ENCODE measurements at regions not wholly inside any gene's neighbourhood (a gene's known extent, or its start where the extent isn't known, plus 50 kb on each side); places are given as distances from the start of the nearest gene placed in this dataset.

GRCh38 chr9:100662122-100662521, 84.2 kb downstream of the CAVIN4 start:
- no peak for DNase-seq (ENCODE audit: low read depth)
- TF ChIP-seq, protein P1, sequence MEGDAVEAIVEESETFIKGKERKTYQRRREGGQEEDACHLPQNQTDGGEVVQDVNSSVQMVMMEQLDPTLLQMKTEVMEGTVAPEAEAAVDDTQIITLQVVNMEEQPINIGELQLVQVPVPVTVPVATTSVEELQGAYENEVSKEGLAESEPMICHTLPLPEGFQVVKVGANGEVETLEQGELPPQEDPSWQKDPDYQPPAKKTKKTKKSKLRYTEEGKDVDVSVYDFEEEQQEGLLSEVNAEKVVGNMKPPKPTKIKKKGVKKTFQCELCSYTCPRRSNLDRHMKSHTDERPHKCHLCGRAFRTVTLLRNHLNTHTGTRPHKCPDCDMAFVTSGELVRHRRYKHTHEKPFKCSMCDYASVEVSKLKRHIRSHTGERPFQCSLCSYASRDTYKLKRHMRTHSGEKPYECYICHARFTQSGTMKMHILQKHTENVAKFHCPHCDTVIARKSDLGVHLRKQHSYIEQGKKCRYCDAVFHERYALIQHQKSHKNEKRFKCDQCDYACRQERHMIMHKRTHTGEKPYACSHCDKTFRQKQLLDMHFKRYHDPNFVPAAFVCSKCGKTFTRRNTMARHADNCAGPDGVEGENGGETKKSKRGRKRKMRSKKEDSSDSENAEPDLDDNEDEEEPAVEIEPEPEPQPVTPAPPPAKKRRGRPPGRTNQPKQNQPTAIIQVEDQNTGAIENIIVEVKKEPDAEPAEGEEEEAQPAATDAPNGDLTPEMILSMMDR (conservative IDR thresholded peaks at IDR 0.05; ENCODE audit: low read depth, low read length) = no peak
- no peak overlapping the region for H3K4me3 ChIP-seq (ENCODE audit: low read depth, low read length)

DNA sequence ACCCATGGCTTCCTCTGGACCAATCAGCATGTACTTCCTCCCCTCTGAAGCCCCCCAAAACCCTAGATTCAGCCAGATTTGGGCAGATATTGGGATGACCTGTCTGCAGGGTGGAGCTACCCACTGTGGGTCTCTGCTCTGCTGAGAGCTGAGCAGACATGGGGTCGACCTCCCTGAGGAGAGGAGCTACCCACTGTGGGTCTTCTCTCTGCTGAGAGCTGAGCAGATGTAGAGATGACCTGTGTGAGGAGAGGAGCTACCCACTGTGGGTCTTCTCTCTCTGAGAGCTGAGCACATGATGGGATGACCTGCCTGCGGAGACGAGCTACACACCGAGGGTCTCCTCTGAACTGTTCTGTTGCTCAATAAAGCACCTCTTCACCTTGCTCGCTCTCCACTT, 89.6 kb downstream of the CAVIN4 start:
- no peak for DNase-seq (ENCODE audit: low read depth)
- TF ChIP-seq, protein P1 (conservative IDR thresholded peaks at IDR 0.05; ENCODE audit: low read depth, low read length) = no peak
- H3K4me3 ChIP-seq (ENCODE audit: low read depth, low read length) = no peak overlapping the region

DNA sequence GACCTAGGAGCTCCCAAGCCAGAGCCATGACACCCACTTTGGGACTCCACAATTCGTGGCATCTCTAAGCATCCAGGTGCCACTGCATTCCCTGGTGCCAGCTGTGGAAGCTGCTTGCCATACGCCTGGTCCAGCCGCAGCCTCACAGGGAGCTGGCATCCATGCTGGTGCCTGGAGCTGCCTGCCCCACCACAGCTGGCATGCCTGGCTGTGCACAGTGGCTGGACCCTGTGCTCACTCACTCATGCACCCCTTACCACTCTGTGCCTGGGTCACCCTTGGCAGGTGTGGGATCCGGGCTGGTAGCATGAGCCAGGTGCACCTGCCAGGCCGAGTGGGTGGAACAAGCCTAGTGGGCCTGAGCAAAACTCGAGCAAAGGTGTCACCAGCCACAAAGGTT, 90.1 kb downstream of the CAVIN4 start:
- no peak overlapping the region for H3K4me3 ChIP-seq (ENCODE audit: low read depth, low read length)
- DNase-seq (ENCODE audit: low read depth) = no peak
- TF ChIP-seq, protein P1 (conservative IDR thresholded peaks at IDR 0.05; ENCODE audit: low read depth, low read length) = no peak

DNA sequence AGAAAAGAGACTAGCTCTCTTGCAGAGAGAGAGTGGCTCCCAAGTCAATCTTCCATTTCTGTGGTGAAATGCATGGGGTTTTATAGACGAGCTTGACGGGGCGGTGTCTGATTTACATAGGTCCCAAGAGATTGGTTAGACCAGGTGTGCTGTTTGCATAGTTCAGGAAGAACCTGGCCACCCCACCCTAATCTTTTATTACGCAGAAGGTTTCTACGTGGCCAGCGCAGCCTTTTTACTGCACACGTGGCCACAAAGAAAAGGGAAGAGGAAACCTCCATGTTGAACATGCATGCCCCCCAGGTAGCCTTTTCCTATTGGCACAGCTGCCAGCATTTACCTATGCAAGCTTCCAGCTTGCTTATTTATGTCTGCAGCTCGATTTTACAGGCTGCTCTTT, 92.1 kb downstream of the CAVIN4 start:
- no peak for DNase-seq (ENCODE audit: low read depth)
- TF ChIP-seq, protein P1 (conservative IDR thresholded peaks at IDR 0.05; ENCODE audit: low read depth, low read length) = no peak

DNA sequence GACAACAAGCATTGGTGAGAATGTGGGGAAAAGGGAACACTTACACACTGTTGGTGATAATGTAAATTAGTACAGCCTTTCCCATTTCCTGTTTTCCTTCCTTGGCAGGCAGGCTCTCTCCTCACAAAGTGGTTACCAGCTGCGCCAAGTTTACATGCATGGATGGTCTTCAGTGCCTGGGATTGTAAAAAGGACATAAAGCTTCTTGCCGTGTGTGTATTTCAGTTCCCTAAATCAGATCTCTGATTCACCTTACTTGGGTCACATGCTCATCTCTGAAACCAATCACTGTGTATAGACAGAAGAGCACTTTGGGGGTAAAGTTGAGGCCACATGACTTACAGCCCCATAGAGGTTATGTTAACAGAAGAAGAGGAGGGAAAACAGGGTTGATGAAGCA, 92.8 kb downstream of the CAVIN4 start:
- DNase-seq (ENCODE audit: low read depth) = no peak
- no peak overlapping the region for H3K4me3 ChIP-seq (ENCODE audit: low read depth, low read length)
- TF ChIP-seq, protein P1 (conservative IDR thresholded peaks at IDR 0.05; ENCODE audit: low read depth, low read length) = no peak

More for the DNA sequence above, 92.1 kb downstream of the CAVIN4 start:
- H3K4me3 ChIP-seq (ENCODE audit: low read depth, low read length) = no peak overlapping the region

DNA sequence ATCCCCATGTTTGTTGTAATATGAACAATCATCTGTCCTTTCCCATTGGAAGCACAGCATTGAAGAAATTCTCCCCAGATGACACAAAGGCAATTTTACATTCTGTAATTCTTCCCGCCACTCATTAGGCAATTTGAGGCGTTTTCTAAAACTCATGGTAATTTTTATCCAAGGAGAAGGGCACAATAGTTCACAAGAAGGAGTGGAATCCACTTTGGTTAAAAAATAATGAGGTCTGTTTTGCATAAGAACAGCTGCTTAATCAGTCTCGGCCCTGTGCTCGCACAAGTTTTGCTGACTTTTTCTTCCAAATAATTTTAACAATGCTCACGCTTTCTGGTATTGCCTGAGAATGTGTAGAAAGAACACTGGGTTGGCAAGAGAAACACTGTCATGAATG, 94.0 kb downstream of the CAVIN4 start:
- TF ChIP-seq, protein P1 (conservative IDR thresholded peaks at IDR 0.05; ENCODE audit: low read depth, low read length) = no peak
- DNase-seq (ENCODE audit: low read depth) = no peak
- no peak overlapping the region for H3K4me3 ChIP-seq (ENCODE audit: low read depth, low read length)

DNA sequence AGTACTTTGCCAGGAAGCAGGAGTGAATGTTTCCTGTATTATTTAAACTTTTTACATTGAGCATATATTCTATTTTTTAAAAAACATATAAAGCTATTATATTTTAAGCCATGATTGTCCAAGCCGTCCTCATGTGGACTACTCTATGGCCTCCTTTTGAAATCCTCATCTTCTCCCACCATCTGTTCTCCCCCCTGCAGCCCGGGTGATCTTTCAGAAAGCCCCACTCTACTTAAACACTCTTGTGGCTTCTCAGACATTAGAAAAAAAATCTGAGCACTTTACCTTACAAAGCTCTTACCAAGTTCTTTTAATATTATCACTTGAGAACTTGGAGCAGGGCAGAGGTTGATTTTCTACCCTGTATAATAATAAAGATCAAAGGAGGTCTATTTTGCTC, 95.4 kb downstream of the CAVIN4 start:
- H3K4me3 ChIP-seq (ENCODE audit: low read depth, low read length) = no peak overlapping the region
- TF ChIP-seq, protein P1 (conservative IDR thresholded peaks at IDR 0.05; ENCODE audit: low read depth, low read length) = no peak
- DNase-seq (ENCODE audit: low read depth) = no peak
